ENCODE measurements at regions not wholly inside any gene's neighbourhood (a gene's known extent, or its start where the extent isn't known, plus 50 kb on each side); places are given as distances from the start of the nearest gene placed in this dataset.

DNA sequence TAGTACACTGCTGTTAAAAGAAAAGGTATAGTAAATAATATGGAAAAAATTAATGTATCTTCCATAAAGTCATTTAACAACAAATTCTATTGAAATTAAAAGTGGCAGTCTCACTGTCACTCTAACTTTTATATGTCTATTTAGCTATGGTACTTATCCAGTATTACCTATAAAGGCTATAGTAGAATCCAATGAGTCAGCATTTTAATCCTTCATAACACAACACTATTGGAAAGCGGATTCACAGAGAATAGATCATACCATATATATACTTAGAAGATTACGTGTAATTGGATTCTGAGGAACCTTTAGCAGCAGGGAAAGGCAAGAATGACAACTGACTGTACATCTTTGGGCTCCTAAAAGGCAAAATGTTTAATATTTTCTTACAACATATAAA, 1942.6 kb downstream of the PCDH7 start:
- DNase-seq, result no peak

DNA sequence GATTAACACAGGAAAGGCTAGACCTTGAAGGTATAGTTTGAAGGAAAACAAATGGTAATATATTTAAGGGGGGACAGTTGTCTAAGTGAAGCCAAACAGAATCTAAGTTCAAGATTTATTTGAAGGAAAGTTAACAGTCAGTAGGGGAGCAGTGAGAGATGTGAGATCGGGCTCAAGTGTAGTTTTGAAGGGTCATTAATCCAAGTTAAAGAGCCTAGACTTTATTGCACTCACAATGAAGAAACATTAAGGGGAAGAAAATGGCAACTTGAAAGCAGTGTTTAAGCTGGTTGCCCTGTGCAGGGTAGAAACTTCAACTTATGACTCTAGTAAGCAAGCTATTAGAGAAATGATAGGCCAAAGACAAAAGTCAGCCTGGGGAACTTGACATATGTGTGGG, 1952.2 kb downstream of the PCDH7 start:
- no peak for DNase-seq
- Histone ChIP-seq H3K9me3 (no peaks in the 10 kb centered on the region), H3K36me3 (no peaks in the 10 kb centered on the region), H3K4me3 (ENCODE audit: low read depth, low read length) (no peak overlapping the region), H3K4me1 (no peaks in the 10 kb centered on the region), H3K27me3 (no peaks in the 10 kb centered on the region)
- TF ChIP-seq, protein P1, sequence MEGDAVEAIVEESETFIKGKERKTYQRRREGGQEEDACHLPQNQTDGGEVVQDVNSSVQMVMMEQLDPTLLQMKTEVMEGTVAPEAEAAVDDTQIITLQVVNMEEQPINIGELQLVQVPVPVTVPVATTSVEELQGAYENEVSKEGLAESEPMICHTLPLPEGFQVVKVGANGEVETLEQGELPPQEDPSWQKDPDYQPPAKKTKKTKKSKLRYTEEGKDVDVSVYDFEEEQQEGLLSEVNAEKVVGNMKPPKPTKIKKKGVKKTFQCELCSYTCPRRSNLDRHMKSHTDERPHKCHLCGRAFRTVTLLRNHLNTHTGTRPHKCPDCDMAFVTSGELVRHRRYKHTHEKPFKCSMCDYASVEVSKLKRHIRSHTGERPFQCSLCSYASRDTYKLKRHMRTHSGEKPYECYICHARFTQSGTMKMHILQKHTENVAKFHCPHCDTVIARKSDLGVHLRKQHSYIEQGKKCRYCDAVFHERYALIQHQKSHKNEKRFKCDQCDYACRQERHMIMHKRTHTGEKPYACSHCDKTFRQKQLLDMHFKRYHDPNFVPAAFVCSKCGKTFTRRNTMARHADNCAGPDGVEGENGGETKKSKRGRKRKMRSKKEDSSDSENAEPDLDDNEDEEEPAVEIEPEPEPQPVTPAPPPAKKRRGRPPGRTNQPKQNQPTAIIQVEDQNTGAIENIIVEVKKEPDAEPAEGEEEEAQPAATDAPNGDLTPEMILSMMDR (IDR thresholded peaks at IDR 0.05; ENCODE audit: low read depth, low read length), result no peak

More for the DNA sequence above, 1942.6 kb downstream of the PCDH7 start:
- Histone ChIP-seq H3K4me1 (no peaks in the 10 kb centered on the region), H3K36me3 (no peaks in the 10 kb centered on the region), H3K9me3 (no peaks in the 10 kb centered on the region), H3K27me3 (no peaks in the 10 kb centered on the region), H3K4me3 (ENCODE audit: low read depth, low read length) (no peak overlapping the region)
- TF ChIP-seq, protein P1 (IDR thresholded peaks at IDR 0.05; ENCODE audit: low read depth, low read length), result no peak

DNA sequence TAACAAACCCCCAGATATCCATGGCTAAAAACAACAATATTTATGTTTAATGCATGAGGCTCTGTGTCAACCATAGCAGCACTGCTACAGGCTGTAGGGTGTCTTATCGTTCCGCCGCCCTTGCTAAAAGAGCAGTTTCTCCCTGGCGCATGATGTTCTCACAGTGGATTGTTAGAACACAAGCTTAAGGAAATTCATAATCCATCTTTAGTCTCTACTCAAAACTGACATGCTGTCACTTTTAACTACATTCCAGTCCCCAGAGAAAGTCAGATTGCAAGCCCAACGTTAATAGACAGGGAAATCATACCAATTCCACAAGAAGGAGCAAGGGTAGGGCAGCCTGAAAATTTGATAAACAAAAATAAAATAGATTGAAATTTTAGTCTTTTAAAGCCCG, 1960.8 kb downstream of the PCDH7 start:
- DNase-seq, result no peak
- H3K4me1 ChIP-seq, result no peaks in the 10 kb centered on the region
- H3K27me3 ChIP-seq, result no peaks in the 10 kb centered on the region
- H3K9me3 ChIP-seq, result no peaks in the 10 kb centered on the region
- H3K4me3 ChIP-seq (ENCODE audit: low read depth, low read length), result no peak overlapping the region
- TF ChIP-seq, protein P1 (IDR thresholded peaks at IDR 0.05; ENCODE audit: low read depth, low read length), result no peak
- no peaks in the 10 kb centered on the region for H3K36me3 ChIP-seq

DNA sequence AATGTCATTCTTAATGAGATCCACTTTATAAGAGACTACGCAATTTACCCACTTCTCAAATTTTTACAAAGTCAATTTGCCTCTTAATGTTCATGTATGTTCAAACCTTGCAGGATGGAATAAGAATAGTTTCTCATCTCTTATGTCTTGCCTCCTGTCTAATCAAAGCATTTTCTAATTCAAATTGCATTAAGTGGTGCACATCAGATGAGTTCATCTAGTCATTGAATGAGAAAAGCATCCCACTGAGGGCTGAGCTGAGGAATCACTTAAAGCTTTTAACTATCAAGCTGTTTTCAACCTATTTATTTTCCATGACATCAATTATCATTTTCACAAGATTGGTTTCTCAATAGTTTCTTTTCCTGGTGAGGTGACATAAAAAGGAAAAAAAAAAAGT, 1964.0 kb downstream of the PCDH7 start:
- TF ChIP-seq, protein P1 (IDR thresholded peaks at IDR 0.05; ENCODE audit: low read depth, low read length), result no peak
- H3K9me3 ChIP-seq, result no peaks in the 10 kb centered on the region
- H3K36me3 ChIP-seq, result no peaks in the 10 kb centered on the region
- no peaks in the 10 kb centered on the region for H3K27me3 ChIP-seq
- no peak overlapping the region for H3K4me3 ChIP-seq (ENCODE audit: low read depth, low read length)
- DNase-seq, result no peak
- H3K4me1 ChIP-seq, result no peaks in the 10 kb centered on the region

DNA sequence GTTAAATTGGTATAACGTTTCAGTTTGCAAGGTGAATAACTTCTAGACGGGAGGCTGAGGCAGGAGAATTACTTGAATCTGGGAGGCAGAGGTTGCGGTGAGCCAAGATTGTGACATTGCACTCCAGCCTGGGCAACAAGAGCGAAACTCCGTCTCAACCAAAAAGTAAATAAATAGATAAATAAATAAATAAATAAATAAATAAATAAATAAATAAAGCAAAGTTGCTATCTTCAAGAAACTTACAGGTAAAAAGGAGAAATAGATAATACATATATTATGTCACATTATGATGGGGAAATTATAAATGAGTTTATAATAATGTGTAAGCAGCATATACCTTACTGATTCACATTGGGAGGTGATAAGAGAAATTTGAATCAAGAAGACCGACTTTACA, 1966.0 kb downstream of the PCDH7 start:
- no peaks in the 10 kb centered on the region for H3K9me3 ChIP-seq
- no peaks in the 10 kb centered on the region for H3K27me3 ChIP-seq
- TF ChIP-seq, protein P1 (IDR thresholded peaks at IDR 0.05; ENCODE audit: low read depth, low read length), result no peak
- no peaks in the 10 kb centered on the region for H3K36me3 ChIP-seq
- no peak for DNase-seq
- H3K4me1 ChIP-seq, result peaks cover 5% of the 10 kb centered on the region
- no peak overlapping the region for H3K4me3 ChIP-seq (ENCODE audit: low read depth, low read length)

DNA sequence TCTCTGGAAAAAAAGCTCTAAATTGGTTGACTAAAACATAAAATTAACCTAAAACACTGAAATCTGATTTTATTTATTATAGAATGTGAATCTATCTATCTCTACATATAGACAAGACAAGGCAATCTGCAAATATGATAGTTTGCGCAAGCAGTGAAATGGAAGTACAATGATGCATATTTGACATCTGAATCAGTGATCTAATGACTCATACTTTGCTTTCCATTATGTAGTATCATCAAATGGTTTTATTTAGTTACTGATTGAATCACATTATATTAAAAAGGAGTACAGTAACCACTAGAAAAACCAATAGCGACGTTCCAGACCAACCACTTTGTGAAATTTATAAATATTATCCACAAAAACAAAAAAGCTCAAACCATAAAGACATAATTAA, 1969.3 kb downstream of the PCDH7 start:
- Histone ChIP-seq H3K4me3 (ENCODE audit: low read depth, low read length) (no peak overlapping the region), H3K27me3 (no peaks in the 10 kb centered on the region), H3K4me1 (peaks cover 5% of the 10 kb centered on the region), H3K36me3 (no peaks in the 10 kb centered on the region), H3K9me3 (no peaks in the 10 kb centered on the region)
- no peak for DNase-seq
- TF ChIP-seq, protein P1 (IDR thresholded peaks at IDR 0.05; ENCODE audit: low read depth, low read length), result no peak

Measured in BE2C (cell line).